AG04450 (cell line): ENCODE measurements at regions not wholly inside any gene's neighbourhood (a gene's known extent, or its start where the extent isn't known, plus 50 kb on each side); places are given as distances from the start of the nearest gene placed in this dataset.

ENCODE experiments used
- CTCF ChIA-PET: fragments of 300-600, 350-600 bp; formaldehyde crosslinking; extraction: SDS; loops from one replicate; lab custom pipeline; 2022; ENCODE audit warnings: antibody characterized with exemption, inconsistent platforms; lab: Charles Lee
- POLR2A ChIA-PET: fragments of 350-600 bp; formaldehyde crosslinking; extraction: SDS; loops from one replicate; lab custom pipeline; 2021; ENCODE audit warnings: antibody characterized with exemption, inconsistent platforms; lab: Yijun Ruan, JAX
- DNase-seq: peaks from one replicate; pipeline ENCODE4 v3.0.0-alpha.2; 2011; ENCODE audit warnings: low read depth, low spot score
- H3K27ac ChIP-seq: one replicate; pipeline ENCODE4 v1.5.1; 2012; ENCODE audit warnings: low read depth, low read length, control low read depth
- H3K27me3 ChIP-seq: one replicate; pipeline ENCODE4 v1.6.0; 2012; ENCODE audit warnings: low read length; ENCODE audit not compliant: control insufficient read depth, insufficient read depth
- H3K4me3 ChIP-seq: 2 replicates; pipeline ENCODE4 v1.5.1; 2011; ENCODE audit warnings: mild to moderate bottlenecking, low read depth, low read length, control low read depth
- H3K9me3 ChIP-seq: 2 replicates; pipeline ENCODE4 v1.5.1; 2012; ENCODE audit warnings: low read length; ENCODE audit not compliant: control insufficient read depth, insufficient read depth
- TF ChIP-seq, protein P1 (sequence below): IDR thresholded peaks from 2 replicates; pipeline ENCODE4 v1.5.1; 2011; ENCODE audit warnings: low read depth, low read length, control low read depth, inconsistent platforms

DNA sequence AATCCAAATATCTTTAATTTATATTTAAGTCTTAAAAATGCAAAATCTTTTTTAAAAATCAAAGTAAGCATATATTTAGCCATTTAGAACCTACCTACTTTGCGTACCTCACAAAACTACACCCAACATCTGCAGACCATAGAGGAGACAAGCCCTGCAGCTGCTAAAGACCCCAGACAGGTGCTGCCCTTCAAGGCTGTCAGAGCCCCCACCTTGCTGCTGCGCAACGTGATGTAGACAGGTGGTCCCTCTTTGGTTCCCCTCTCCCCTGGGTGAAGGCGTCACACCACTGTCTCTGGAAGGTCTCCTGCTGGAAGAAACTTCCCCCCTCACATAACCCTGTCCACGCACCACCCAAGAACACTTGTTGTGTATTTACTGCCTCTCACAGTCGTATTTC lies 204.5 kb downstream of the ARRDC4 start:
- TF ChIP-seq, protein P1, sequence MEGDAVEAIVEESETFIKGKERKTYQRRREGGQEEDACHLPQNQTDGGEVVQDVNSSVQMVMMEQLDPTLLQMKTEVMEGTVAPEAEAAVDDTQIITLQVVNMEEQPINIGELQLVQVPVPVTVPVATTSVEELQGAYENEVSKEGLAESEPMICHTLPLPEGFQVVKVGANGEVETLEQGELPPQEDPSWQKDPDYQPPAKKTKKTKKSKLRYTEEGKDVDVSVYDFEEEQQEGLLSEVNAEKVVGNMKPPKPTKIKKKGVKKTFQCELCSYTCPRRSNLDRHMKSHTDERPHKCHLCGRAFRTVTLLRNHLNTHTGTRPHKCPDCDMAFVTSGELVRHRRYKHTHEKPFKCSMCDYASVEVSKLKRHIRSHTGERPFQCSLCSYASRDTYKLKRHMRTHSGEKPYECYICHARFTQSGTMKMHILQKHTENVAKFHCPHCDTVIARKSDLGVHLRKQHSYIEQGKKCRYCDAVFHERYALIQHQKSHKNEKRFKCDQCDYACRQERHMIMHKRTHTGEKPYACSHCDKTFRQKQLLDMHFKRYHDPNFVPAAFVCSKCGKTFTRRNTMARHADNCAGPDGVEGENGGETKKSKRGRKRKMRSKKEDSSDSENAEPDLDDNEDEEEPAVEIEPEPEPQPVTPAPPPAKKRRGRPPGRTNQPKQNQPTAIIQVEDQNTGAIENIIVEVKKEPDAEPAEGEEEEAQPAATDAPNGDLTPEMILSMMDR: no peak
- CTCF ChIA-PET: no interaction called here
- Histone ChIP-seq H3K4me3 (no peak overlapping the region), H3K27ac (no peak overlapping the region), H3K27me3 (no peaks in the 10 kb centered on the region), H3K9me3 (peaks cover 26% of the 10 kb centered on the region)
- no peak for DNase-seq
- POLR2A ChIA-PET: no interaction called here

DNA sequence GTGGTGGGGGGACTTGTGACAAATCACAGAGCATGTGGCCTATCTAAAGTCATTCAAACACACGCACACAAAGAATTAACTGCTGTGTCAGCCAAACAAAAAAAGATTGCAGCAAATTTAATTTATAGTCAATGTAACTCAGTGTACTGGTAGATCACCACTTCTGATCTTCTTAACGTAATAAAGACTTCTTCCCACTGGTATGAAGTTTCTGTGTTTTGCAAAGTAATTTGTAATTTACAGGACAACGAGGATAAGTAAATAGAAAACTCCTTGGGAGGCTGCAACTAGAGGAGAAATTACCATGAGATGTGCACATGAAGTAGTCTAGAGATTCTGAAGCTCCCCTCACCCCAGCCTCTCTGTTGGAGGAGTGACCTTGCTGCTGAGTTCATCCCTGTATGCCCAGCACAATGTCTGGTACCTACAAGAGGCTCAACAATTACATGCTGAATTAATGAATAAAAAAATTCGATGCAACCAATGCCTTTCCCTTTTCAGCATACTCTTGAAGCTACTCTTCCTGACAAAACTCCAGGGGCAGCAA lies 207.3 kb downstream of the ARRDC4 start:
- TF ChIP-seq, protein P1: no peak
- Histone ChIP-seq H3K9me3 (peaks cover 16% of the 10 kb centered on the region), H3K4me3 (no peak overlapping the region), H3K27ac (no peak overlapping the region), H3K27me3 (no peaks in the 10 kb centered on the region)
- no peak for DNase-seq
- ChIA-PET CTCF (no interaction called here), POLR2A (no interaction called here)

DNA sequence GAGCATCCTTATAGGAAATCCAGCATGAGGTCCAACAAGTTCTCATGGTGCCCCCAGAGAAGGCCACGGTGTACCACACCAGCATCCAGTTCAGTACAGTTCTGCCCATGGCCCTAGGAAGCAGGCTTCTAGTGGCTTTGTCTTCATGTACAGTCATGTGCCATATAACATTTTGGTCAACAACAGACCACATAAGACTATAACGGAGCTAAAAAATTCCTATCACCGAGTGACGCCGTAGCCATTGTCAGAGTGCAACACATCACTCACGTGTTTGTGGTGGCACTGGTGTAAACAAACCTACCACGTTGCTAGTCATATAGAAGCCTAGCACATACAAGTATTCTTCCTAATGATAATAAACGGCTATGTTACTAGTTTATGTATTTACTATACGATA lies 209.0 kb downstream of the ARRDC4 start:
- Histone ChIP-seq H3K27me3 (no peaks in the 10 kb centered on the region), H3K9me3 (peaks cover 11% of the 10 kb centered on the region; the same call in 1 of the 2 replicates), H3K4me3 (no peak overlapping the region), H3K27ac (no peak overlapping the region)
- ChIA-PET CTCF (no interaction called here), POLR2A (no interaction called here)
- no peak for DNase-seq
- TF ChIP-seq, protein P1: no peak

DNA sequence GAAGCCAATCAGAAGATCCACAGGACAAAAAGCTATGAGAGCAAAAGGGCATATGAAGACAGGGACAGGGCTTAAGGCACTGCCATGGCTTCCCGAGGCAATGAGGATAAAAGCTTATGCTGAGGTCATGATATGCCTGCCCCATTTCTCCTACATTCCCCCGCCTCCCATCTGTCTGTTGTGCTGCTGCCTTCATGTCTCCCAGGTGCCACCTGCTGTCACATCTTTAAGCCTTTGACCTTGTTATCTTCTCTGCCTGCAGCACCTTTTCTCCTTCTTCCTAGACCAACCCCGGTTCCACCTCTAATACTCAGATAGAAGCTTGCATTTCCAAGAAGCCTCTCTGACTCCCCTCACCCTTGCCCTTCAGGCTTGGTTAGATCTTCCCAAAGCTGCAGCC lies 213.8 kb downstream of the ARRDC4 start:
- POLR2A ChIA-PET: no interaction called here
- H3K27ac ChIP-seq: no peak overlapping the region
- H3K9me3 ChIP-seq: peaks cover 3% of the 10 kb centered on the region; the same call in 1 of the 2 replicates
- no peak for DNase-seq
- H3K27me3 ChIP-seq: no peaks in the 10 kb centered on the region
- H3K4me3 ChIP-seq: no peak overlapping the region
- TF ChIP-seq, protein P1: no peak
- CTCF ChIA-PET: no interaction called here

DNA sequence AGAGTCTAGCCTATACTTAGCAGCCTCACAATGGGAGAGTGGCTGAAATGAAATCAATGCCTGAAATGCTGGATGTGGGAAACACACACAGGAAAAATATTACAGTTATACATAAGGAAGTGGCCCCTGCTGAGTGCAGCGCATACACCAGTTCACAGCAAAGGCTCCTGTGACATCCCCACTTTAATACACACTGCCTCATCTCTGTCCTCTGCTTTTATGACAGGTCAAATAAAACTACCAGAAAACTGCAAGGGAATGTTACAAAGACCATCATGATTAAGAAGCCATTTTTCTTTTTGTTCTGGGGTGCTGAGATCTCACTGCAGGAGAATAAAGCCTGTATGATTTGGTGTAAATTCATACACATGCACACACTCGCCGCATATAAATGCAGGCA lies 214.3 kb downstream of the ARRDC4 start:
- TF ChIP-seq, protein P1: no peak
- CTCF ChIA-PET: no interaction called here
- POLR2A ChIA-PET: no interaction called here

More for the DNA sequence above, 214.3 kb downstream of the ARRDC4 start:
- no peaks in the 10 kb centered on the region for H3K27me3 ChIP-seq
- DNase-seq: no peak
- H3K9me3 ChIP-seq: peaks cover 3% of the 10 kb centered on the region; the same call in 1 of the 2 replicates
- no peak overlapping the region for H3K4me3 ChIP-seq
- H3K27ac ChIP-seq: no peak overlapping the region
